ENCODE measurements at regions not wholly inside any gene's neighbourhood (a gene's known extent, or its start where the extent isn't known, plus 50 kb on each side); places are given as distances from the start of the nearest gene placed in this dataset.

DNA sequence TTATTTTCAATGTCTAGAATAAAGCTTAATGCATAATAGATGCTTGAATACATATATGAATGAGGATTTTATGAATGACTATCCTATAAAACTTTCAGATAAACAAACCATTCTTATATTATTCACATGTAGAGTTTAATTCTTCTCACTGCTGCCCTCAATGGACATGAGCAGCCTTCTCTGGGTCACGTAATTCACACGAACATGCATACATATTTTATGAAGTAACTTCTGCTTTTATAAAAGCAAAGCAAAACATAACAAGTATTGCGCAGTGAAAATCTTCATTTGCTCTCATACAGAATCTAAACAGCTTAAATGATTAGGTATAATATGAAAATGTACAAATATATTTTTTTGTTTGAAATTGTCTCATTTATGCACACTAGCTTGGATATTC lies 116.7 kb downstream of the TMA16 start:
- H3K4me3 ChIP-seq (ENCODE audit: low read depth, low read length): no peak overlapping the region
- TF ChIP-seq, protein P1, sequence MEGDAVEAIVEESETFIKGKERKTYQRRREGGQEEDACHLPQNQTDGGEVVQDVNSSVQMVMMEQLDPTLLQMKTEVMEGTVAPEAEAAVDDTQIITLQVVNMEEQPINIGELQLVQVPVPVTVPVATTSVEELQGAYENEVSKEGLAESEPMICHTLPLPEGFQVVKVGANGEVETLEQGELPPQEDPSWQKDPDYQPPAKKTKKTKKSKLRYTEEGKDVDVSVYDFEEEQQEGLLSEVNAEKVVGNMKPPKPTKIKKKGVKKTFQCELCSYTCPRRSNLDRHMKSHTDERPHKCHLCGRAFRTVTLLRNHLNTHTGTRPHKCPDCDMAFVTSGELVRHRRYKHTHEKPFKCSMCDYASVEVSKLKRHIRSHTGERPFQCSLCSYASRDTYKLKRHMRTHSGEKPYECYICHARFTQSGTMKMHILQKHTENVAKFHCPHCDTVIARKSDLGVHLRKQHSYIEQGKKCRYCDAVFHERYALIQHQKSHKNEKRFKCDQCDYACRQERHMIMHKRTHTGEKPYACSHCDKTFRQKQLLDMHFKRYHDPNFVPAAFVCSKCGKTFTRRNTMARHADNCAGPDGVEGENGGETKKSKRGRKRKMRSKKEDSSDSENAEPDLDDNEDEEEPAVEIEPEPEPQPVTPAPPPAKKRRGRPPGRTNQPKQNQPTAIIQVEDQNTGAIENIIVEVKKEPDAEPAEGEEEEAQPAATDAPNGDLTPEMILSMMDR (IDR thresholded peaks at IDR 0.05; ENCODE audit: insufficient read depth, low read depth, low read length): no peak
- POLR2A ChIA-PET: no interaction called here
- CTCF ChIA-PET: no interaction called here
- no peaks in the 10 kb centered on the region for H3K36me3 ChIP-seq (ENCODE audit: control insufficient read depth, insufficient read depth, low read length)
- DNase-seq (ENCODE audit: low read depth): no peak
- no peaks in the 10 kb centered on the region for H3K27me3 ChIP-seq (ENCODE audit: control insufficient read depth, insufficient read depth, low read length)

DNA sequence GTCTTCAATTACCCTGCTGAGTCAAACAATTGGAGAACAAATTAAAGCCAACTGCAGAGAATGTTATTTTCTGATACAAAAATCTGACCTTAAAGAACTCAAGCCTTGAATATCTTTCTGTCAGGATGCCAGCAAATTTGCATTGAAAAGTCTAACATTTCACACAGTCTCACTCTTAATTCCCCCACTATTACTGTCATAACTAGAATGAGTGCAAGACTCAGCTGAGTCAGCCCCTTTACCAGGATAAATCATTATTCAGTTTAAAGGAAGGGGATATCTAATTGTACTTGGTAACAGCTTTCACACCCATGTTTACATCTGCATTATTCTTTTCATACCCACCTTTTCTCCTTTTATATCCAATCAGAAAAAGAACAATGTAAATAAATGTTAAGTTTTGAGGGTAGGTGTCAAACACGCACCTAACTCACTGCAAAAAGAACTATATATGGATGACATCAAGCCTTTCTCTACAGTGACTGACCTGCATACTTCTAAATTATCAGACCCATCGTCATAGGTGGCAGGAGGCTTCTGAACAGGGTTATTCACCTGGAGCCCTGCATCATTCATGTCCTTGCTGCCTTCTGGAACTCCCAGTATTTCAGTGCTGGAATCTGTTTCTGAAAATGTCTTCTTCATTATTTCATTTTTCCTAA lies 117.4 kb downstream of the TMA16 start:
- DNase-seq (ENCODE audit: low read depth): no peak
- ChIA-PET POLR2A (no interaction called here), CTCF (no interaction called here)
- H3K4me3 ChIP-seq (ENCODE audit: low read depth, low read length): no peak overlapping the region
- TF ChIP-seq, protein P1 (IDR thresholded peaks at IDR 0.05; ENCODE audit: insufficient read depth, low read depth, low read length): no peak
- no peaks in the 10 kb centered on the region for H3K27me3 ChIP-seq (ENCODE audit: control insufficient read depth, insufficient read depth, low read length)
- no peaks in the 10 kb centered on the region for H3K36me3 ChIP-seq (ENCODE audit: control insufficient read depth, insufficient read depth, low read length)

DNA sequence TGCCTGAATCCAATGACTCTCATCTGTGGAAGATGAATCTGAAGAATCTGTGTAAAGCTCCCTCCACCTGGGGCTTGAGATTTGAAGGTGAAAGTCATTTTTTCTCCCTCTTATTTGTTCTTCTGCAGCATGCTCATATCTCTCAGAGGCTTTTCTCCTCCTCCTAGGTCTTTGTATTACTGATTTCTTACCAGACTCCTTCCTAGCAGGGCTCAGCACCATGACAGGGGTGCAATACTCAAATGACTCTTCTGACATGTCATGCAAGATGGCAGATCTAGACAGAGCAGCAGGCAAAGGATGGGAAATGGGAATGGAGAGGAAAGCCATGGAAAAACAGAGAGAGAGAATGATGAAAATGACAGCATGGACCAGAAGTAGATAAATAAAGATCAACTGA lies 118.3 kb downstream of the TMA16 start:
- POLR2A ChIA-PET: no interaction called here

DNA sequence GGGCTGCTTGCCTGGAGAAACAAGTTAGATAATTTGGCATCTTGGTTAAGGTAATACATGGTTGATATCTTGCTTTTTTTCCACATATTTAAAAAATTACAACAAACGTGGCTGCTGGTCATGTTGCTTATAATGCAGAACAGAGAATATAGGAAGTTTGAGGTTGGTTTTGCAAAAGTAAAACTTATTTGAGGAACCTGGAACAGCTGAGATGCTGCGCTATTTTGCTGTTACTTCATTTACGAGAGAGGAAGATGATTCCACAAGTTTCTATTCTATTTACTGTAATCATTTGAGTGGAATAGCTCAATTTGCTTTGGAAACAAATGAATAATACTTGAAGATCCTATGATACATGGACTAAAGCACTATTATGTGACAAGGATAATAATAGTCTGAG lies 118.9 kb downstream of the TMA16 start:
- no peak for DNase-seq (ENCODE audit: low read depth)
- Histone ChIP-seq H3K4me3 (ENCODE audit: low read depth, low read length) (no peak overlapping the region), H3K36me3 (ENCODE audit: control insufficient read depth, insufficient read depth, low read length) (no peaks in the 10 kb centered on the region), H3K27me3 (ENCODE audit: control insufficient read depth, insufficient read depth, low read length) (no peaks in the 10 kb centered on the region)
- TF ChIP-seq, protein P1 (IDR thresholded peaks at IDR 0.05; ENCODE audit: insufficient read depth, low read depth, low read length): no peak
- POLR2A ChIA-PET: no interaction called here
- CTCF ChIA-PET: no interaction called here

More for the DNA sequence above, 118.3 kb downstream of the TMA16 start:
- Histone ChIP-seq H3K4me3 (ENCODE audit: low read depth, low read length) (no peak overlapping the region), H3K36me3 (ENCODE audit: control insufficient read depth, insufficient read depth, low read length) (no peaks in the 10 kb centered on the region), H3K27me3 (ENCODE audit: control insufficient read depth, insufficient read depth, low read length) (no peaks in the 10 kb centered on the region)
- CTCF ChIA-PET: no interaction called here
- DNase-seq (ENCODE audit: low read depth): no peak
- TF ChIP-seq, protein P1 (IDR thresholded peaks at IDR 0.05; ENCODE audit: insufficient read depth, low read depth, low read length): no peak

DNA sequence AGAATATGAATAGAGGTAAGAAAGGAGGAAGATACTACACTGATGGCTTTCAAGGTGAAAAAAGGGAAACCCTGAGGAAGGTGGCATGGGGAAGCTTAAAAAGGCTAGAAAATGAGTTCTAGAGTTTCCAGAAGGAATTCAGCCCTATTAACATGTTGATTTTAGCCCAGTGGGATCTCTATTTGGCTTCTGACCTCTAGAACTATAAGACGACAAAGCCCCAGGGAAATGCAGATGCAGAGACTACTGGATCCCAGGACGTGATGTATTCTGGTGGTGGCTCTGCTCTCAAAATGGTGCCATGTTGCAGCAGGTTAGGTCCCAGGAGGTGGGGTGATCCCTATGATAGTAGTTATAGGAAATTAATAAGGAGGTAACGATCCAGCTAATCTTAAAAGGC lies 120.4 kb downstream of the TMA16 start:
- TF ChIP-seq, protein P1 (IDR thresholded peaks at IDR 0.05; ENCODE audit: insufficient read depth, low read depth, low read length): no peak
- POLR2A ChIA-PET: no interaction called here
- no peaks in the 10 kb centered on the region for H3K27me3 ChIP-seq (ENCODE audit: control insufficient read depth, insufficient read depth, low read length)
- DNase-seq (ENCODE audit: low read depth): no peak
- no peaks in the 10 kb centered on the region for H3K36me3 ChIP-seq (ENCODE audit: control insufficient read depth, insufficient read depth, low read length)
- CTCF ChIA-PET: no interaction called here
- no peak overlapping the region for H3K4me3 ChIP-seq (ENCODE audit: low read depth, low read length)

Data from BJ (cell line).